ENCODE measurements at regions not wholly inside any gene's neighbourhood (a gene's known extent, or its start where the extent isn't known, plus 50 kb on each side); places are given as distances from the start of the nearest gene placed in this dataset.

GRCh38 chr13:90107661-90108060 lies 1239.8 kb upstream of the MIR17HG start:
- Histone ChIP-seq H3K27me3 (ENCODE audit: control insufficient read depth in 2 of 2, insufficient read depth in 2 of 2, low read length in 2 of 2) (no peaks in the 10 kb centered on the region), H3K4me3 (no peak overlapping the region), H4K20me1 (replicated peaks; ENCODE audit: control insufficient read depth, insufficient read depth, low read length) (no peaks in the 10 kb centered on the region), H3K9me3 (replicated peaks; ENCODE audit: control insufficient read depth, insufficient read depth, low read depth, low read length) (peaks cover 10% of the 10 kb centered on the region), H3K4me2 (ENCODE audit: insufficient read depth, low read length) (no peak overlapping the region), H2AFZ (ENCODE audit: low read depth, low read length) (no peak overlapping the region), H3K9ac (ENCODE audit: insufficient read depth in 1 of 2, low read depth in 2 of 2, low read length in 2 of 2) (no peak overlapping the region), H3K79me2 (ENCODE audit: control insufficient read depth, insufficient read depth, low read length) (no peaks in the 10 kb centered on the region), H3K36me3 (ENCODE audit: control insufficient read depth, insufficient read depth, low read length) (no peaks in the 10 kb centered on the region), H3K27ac (ENCODE audit: extremely low read depth, low read depth, low read length) (no peak overlapping the region), H3K4me1 (replicated peaks in 1 of 2; ENCODE audit: control insufficient read depth in 2 of 2, insufficient read depth in 2 of 2, low read length in 2 of 2) (no peaks in the 10 kb centered on the region), H3K9me1 (ENCODE audit: control insufficient read depth, insufficient read depth, low read length) (no peaks in the 10 kb centered on the region)
- intact Hi-C loops (cut with micrococcal nuclease), result no loop called here
- POLR2A ChIA-PET, result no interaction called here
- FAIRE-seq (no peak), ATAC-seq (no peak), DNase-seq (ENCODE audit: extremely low read depth in 1 of 4, low spot score in 3 of 4) (no peak)
- no TSS peak for BruUV-seq (replicated peaks)
- in situ Hi-C loops (cut with MboI), result no loop called here
- no peak for TF ChIP-seq ZNF717 (CRISPR knock-in tag; IDR thresholded peaks at IDR 0.05)
- TF ChIP-seq ZNF124 (CRISPR knock-in tag; IDR thresholded peaks at IDR 0.05), result no peak
- no peak for TF ChIP-seq NFE2 (IDR thresholded peaks at IDR 0.05; ENCODE audit: low read depth)
- TF ChIP-seq SRSF3 (IDR thresholded peaks at IDR 0.05; ENCODE audit: insufficient read depth, low read length), result no peak
- TF ChIP-seq ZNF77 (CRISPR knock-in tag; IDR thresholded peaks at IDR 0.05), result no peak
- TF ChIP-seq IRF1 (CRISPR knock-in tag; IDR thresholded peaks at IDR 0.05; ENCODE audit: borderline replicate concordance), result no peak
- TF ChIP-seq MLLT1 (IDR thresholded peaks at IDR 0.05), result no peak
- TF ChIP-seq TRIM28 (IDR thresholded peaks at IDR 0.05), result no peak
- no peak for TF ChIP-seq CREB3L1 (IDR thresholded peaks at IDR 0.05; ENCODE audit: borderline replicate concordance, low read depth)
- no peak for TF ChIP-seq PHF8 (IDR thresholded peaks at IDR 0.05; ENCODE audit: borderline replicate concordance, low read length)
- CTCF ChIA-PET (ENCODE audit: low intra/inter-chr PET ratio), result no interaction called here
- WGBS (ENCODE audit: insufficient coverage, low coverage, missing lambda C conversion rate), result 1% methylated on average over 2 of the region's 2 CpGs

All from K562 (cell line).